ENCODE measurements at regions not wholly inside any gene's neighbourhood (a gene's known extent, or its start where the extent isn't known, plus 50 kb on each side); places are given as distances from the start of the nearest gene placed in this dataset.

DNA sequence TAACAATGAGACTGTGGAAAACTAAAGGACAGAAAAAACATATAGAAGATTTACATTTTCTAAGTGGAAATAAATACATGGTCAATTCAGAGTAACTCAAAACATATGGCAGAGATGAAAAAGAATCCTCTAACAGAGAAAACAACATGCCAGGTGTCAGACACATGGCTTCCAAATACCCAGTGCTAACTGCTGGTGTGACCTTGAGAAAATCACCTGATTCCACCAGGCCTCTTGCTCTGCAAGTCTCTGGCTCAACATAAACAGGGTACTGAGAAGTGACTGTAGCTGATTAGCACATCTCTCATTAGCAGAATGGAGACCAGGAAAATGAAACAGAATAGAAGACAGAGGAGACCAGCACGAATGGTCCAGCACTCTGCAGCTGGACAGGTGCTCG is 210.8 kb downstream of the HNMT start:
- TF ChIP-seq FOXP2 (optimal IDR thresholded peaks at IDR 0.05; ENCODE audit: control extremely low read depth, extremely low read length, insufficient read depth) (no peak), EZH2 (IDR thresholded peaks at IDR 0.05) (no peak), POLR2AphosphoS5 (IDR thresholded peaks at IDR 0.05; ENCODE audit: borderline replicate concordance, low read depth, low read length) (no peak)
- H3K27ac ChIP-seq = no peak overlapping the region
- H3K9ac ChIP-seq (ENCODE audit: insufficient read length) = no peak overlapping the region
- no peaks in the 10 kb centered on the region for H3K9me3 ChIP-seq (ENCODE audit: low read depth, low read length)
- DNase-seq (ENCODE audit: low read depth, low spot score) = no peak
- no peaks in the 10 kb centered on the region for H3K36me3 ChIP-seq (ENCODE audit: insufficient read depth, low read length)
- no peak overlapping the region for H3K4me3 ChIP-seq

DNA sequence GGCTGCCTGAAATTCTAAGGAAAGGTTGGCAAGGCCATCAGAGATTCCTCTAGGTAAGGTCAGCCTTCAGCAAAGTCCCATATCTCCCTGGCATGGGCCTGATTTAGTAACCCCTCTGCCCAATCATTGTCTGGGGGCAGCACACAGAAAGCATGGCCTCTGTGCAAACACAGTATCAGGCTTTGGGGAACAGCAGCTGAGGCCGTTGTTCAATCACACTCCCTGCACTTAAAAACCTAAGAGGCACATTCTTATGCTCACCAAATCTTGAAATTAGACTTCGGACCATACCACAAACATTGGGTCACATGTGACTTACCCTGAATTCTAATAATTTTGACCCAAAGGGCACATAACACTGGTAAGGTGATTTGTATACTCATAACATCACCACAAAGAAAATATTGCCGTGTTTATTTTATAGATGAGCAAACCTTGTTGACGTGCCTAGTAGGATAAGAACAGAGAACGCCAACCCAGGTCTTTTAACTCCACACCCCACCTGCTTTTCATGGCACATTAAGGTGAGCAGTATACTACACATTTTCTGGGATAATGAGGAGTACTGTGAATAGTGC is 212.7 kb downstream of the HNMT start:
- no peaks in the 10 kb centered on the region for H3K36me3 ChIP-seq (ENCODE audit: insufficient read depth, low read length)
- no peak overlapping the region for H3K27ac ChIP-seq
- DNase-seq (ENCODE audit: low read depth, low spot score) = no peak
- H3K4me3 ChIP-seq = no peak overlapping the region
- no peak overlapping the region for H3K9ac ChIP-seq (ENCODE audit: insufficient read length)
- H3K9me3 ChIP-seq (ENCODE audit: low read depth, low read length) = no peaks in the 10 kb centered on the region
- TF ChIP-seq FOXP2 (optimal IDR thresholded peaks at IDR 0.05; ENCODE audit: control extremely low read depth, extremely low read length, insufficient read depth) = no peak
- TF ChIP-seq EZH2 (IDR thresholded peaks at IDR 0.05) = no peak
- no peak for TF ChIP-seq POLR2AphosphoS5 (IDR thresholded peaks at IDR 0.05; ENCODE audit: borderline replicate concordance, low read depth, low read length)

DNA sequence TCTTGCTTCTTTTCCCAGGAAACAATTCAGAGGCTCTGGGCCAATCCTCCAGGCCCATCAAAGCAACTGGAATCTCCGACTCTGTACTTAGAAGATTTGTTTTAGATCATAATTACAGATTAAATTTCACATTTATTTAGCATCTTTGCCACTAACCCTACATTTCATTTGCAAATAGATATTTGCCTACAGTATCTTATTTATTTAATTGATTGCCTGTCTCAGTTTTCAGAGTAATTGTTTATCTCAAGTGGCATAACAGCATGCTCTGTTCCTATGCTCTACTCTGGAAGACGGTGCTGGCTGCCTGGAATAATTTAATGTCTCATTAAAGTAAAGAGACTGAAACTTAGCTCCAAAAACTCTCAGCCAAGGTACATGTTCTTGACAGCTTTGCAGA is 213.4 kb downstream of the HNMT start:
- Histone ChIP-seq H3K4me3 (no peak overlapping the region), H3K27ac (no peak overlapping the region), H3K36me3 (ENCODE audit: insufficient read depth, low read length) (no peaks in the 10 kb centered on the region), H3K9me3 (ENCODE audit: low read depth, low read length) (no peaks in the 10 kb centered on the region), H3K9ac (ENCODE audit: insufficient read length) (no peak overlapping the region)
- DNase-seq (ENCODE audit: low read depth, low spot score) = no peak
- TF ChIP-seq EZH2 (IDR thresholded peaks at IDR 0.05) = no peak
- no peak for TF ChIP-seq FOXP2 (optimal IDR thresholded peaks at IDR 0.05; ENCODE audit: control extremely low read depth, extremely low read length, insufficient read depth)
- TF ChIP-seq POLR2AphosphoS5 (IDR thresholded peaks at IDR 0.05; ENCODE audit: borderline replicate concordance, low read depth, low read length) = no peak

DNA sequence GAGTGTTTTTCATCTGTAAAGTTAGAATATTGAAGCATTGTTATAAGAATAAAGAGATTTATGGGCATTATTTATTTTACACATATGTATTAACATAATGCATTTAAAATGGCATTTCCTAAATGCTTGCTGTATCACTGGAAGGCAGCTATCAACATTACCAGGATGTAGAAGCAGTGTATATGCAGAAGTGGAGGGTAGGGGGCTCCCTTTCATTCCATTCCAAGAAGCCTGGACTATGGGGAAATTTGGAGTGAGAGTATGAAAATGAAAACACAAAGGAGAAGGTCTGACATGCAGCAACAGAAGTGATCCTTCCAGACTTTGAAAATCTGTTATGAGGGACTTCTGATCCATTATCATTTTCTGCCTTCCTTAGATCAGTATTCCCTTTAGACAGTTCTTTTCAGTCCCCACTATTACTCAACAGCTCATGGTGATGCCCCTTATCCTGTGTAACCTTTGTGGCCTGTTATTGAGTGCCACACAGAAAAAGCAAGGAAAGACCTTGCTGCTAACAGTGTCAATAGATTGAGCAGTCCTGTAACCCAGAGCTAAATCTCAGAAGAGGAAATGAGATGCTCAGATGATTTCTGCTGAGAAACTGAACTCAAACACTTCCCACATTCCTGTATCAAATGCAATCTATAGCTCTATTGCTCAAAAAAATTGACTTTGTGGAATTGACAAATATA is 216.6 kb downstream of the HNMT start:
- TF ChIP-seq FOXP2 (optimal IDR thresholded peaks at IDR 0.05; ENCODE audit: control extremely low read depth, extremely low read length, insufficient read depth) (no peak), EZH2 (IDR thresholded peaks at IDR 0.05) (no peak), POLR2AphosphoS5 (IDR thresholded peaks at IDR 0.05; ENCODE audit: borderline replicate concordance, low read depth, low read length) (no peak)
- DNase-seq (ENCODE audit: low read depth, low spot score) = no peak
- no peaks in the 10 kb centered on the region for H3K9me3 ChIP-seq (ENCODE audit: low read depth, low read length)

DNA sequence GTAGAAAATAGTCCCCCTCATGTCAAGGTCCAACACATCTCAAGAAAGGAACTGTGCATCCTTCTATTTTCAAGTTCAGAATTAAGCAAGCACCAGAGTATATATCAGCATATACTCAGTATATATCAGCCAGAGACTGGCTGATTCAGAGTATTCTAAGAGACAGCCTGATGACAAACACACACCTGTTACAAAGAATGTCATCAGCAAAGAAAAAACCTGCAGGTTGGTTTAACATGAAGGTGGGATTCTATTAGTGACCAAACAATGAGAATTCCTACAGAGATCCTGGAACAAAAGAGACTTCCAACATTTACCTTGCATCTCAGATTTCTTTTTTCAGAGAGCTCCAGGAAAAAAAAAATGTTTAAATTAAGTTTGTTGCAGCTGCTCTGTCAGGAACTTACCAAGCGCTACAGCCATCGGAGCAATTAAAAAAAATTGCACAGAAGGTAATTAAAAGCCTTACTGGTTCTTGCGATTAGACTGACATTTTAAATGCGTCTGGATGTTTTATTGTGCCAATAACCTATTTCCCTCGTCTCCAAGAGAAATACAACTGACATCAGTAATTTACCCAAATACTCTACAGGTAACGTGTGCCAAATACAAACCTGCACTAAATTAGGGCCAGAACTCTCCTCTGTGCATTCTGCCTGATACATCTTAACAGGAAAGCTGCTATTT is 218.1 kb downstream of the HNMT start:
- H3K4me3 ChIP-seq = no peak overlapping the region
- H3K27ac ChIP-seq = no peak overlapping the region
- no peaks in the 10 kb centered on the region for H3K9me3 ChIP-seq (ENCODE audit: low read depth, low read length)
- H3K9ac ChIP-seq (ENCODE audit: insufficient read length) = no peak overlapping the region
- H3K36me3 ChIP-seq (ENCODE audit: insufficient read depth, low read length) = no peaks in the 10 kb centered on the region
- no peak for DNase-seq (ENCODE audit: low read depth, low spot score)
- no peak for TF ChIP-seq FOXP2 (optimal IDR thresholded peaks at IDR 0.05; ENCODE audit: control extremely low read depth, extremely low read length, insufficient read depth)
- no peak for TF ChIP-seq POLR2AphosphoS5 (IDR thresholded peaks at IDR 0.05; ENCODE audit: borderline replicate concordance, low read depth, low read length)
- no peak for TF ChIP-seq EZH2 (IDR thresholded peaks at IDR 0.05)

More for the DNA sequence above, 216.6 kb downstream of the HNMT start:
- Histone ChIP-seq H3K27ac (no peak overlapping the region), H3K4me3 (no peak overlapping the region), H3K9ac (ENCODE audit: insufficient read length) (no peak overlapping the region), H3K36me3 (ENCODE audit: insufficient read depth, low read length) (no peaks in the 10 kb centered on the region)

DNA sequence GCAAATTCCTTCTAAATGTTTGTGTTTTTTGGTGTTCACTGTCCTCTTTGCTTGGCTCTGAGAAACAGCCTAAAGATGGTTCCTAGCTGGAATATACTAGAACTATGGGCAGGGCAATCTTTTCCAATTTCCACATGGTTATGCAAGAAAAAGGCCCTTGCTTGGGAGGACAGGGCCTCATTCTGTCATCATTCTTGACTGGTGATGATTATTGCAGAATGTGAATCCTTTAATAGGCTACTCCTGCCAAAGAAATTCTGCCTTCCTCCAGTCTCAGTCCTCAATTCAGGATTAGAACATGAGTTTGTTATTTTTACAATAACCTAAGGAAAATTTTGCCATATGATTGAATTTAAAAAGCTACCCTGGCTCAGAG is 218.7 kb downstream of the HNMT start:
- TF ChIP-seq EZH2 (IDR thresholded peaks at IDR 0.05) (no peak), FOXP2 (optimal IDR thresholded peaks at IDR 0.05; ENCODE audit: control extremely low read depth, extremely low read length, insufficient read depth) (no peak), POLR2AphosphoS5 (IDR thresholded peaks at IDR 0.05; ENCODE audit: borderline replicate concordance, low read depth, low read length) (no peak)
- H3K9me3 ChIP-seq (ENCODE audit: low read depth, low read length) = no peaks in the 10 kb centered on the region
- no peak overlapping the region for H3K4me3 ChIP-seq
- H3K27ac ChIP-seq = no peak overlapping the region
- no peak overlapping the region for H3K9ac ChIP-seq (ENCODE audit: insufficient read length)
- no peaks in the 10 kb centered on the region for H3K36me3 ChIP-seq (ENCODE audit: insufficient read depth, low read length)
- no peak for DNase-seq (ENCODE audit: low read depth, low spot score)

DNA sequence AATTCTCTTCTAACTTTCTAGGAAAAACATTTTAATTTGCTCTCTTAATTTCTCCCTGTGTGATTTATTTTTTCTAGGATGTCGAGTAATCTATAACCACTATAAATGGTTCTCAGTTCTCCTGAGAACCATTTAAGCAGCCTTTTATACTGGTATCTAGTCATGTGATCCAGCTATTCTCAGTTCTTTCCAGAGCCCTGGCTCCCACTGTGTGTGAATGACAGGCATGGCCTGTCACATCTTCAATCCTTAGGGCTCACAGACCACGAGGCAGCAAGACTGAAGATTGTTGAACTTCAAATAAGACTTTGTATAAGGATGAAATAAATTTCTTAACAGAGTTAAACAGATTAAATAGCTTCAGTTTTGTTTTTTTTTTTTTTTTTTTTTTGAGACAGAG is 219.4 kb downstream of the HNMT start:
- H3K9ac ChIP-seq (ENCODE audit: insufficient read length) = no peak overlapping the region
- no peak for TF ChIP-seq POLR2AphosphoS5 (IDR thresholded peaks at IDR 0.05; ENCODE audit: borderline replicate concordance, low read depth, low read length)
- TF ChIP-seq FOXP2 (optimal IDR thresholded peaks at IDR 0.05; ENCODE audit: control extremely low read depth, extremely low read length, insufficient read depth) = no peak
- TF ChIP-seq EZH2 (IDR thresholded peaks at IDR 0.05) = no peak
- DNase-seq (ENCODE audit: low read depth, low spot score) = no peak

DNA sequence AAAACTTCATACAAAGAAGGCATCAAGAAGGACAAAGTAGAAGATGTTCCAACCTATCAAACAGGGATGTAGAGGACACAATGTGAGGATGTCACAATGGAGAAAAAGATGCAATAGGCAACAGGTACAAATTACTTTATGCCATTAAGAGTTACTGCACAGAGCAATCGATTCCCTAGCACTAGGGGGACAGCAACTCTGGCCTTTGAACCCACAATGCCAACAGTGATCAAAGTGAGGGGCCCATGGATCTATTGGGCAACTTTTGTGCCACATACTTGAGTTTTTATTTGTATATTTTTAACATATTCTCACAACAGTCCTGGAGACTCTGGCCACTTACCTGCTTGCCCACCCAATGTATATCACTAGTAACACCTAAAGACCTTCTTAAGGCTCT is 220.2 kb downstream of the HNMT start:
- Histone ChIP-seq H3K27ac (no peak overlapping the region), H3K4me3 (no peak overlapping the region), H3K9ac (ENCODE audit: insufficient read length) (no peak overlapping the region), H3K36me3 (ENCODE audit: insufficient read depth, low read length) (no peaks in the 10 kb centered on the region), H3K9me3 (ENCODE audit: low read depth, low read length) (no peaks in the 10 kb centered on the region)
- DNase-seq (ENCODE audit: low read depth, low spot score) = no peak
- TF ChIP-seq EZH2 (IDR thresholded peaks at IDR 0.05) (no peak), POLR2AphosphoS5 (IDR thresholded peaks at IDR 0.05; ENCODE audit: borderline replicate concordance, low read depth, low read length) (no peak), FOXP2 (optimal IDR thresholded peaks at IDR 0.05; ENCODE audit: control extremely low read depth, extremely low read length, insufficient read depth) (no peak)

More for the DNA sequence above, 219.4 kb downstream of the HNMT start:
- H3K4me3 ChIP-seq = no peak overlapping the region
- no peak overlapping the region for H3K27ac ChIP-seq
- no peaks in the 10 kb centered on the region for H3K36me3 ChIP-seq (ENCODE audit: insufficient read depth, low read length)
- no peaks in the 10 kb centered on the region for H3K9me3 ChIP-seq (ENCODE audit: low read depth, low read length)

Measured in SK-N-MC (cell line).